Right lobe of liver (tissue), 4 donors: ENCODE measurements at regions not wholly inside any gene's neighbourhood (a gene's known extent, or its start where the extent isn't known, plus 50 kb on each side); places are given as distances from the start of the nearest gene placed in this dataset.

Experiments used
- POLR2A ChIP-seq: fragments of 450-650 bp; IDR thresholded peaks from one replicate; pipeline ENCODE4 v1.6.1; 2017; ENCODE audit warnings: antibody characterized with exemption, mild to moderate bottlenecking
- TF ChIP-seq, protein P1 (sequence below), 4 donors: fragments of 200-600 bp in 3 of 4; fragments of 450-650 bp in 1 of 4; IDR thresholded peaks; one replicate each; pipeline versions ENCODE4 v1.5.1 to v1.8.0; 2016 to 2022; ENCODE audit warnings: antibody characterized with exemption in 4 of 4, mild to moderate bottlenecking in 2 of 4
- donor health status: DM: no; HTN: no; CAD: no.
- donor health status: DM: no; HTN: no; CAD: no.
- donor health status: DM: no; HTN: yes; CAD: no.

DNA sequence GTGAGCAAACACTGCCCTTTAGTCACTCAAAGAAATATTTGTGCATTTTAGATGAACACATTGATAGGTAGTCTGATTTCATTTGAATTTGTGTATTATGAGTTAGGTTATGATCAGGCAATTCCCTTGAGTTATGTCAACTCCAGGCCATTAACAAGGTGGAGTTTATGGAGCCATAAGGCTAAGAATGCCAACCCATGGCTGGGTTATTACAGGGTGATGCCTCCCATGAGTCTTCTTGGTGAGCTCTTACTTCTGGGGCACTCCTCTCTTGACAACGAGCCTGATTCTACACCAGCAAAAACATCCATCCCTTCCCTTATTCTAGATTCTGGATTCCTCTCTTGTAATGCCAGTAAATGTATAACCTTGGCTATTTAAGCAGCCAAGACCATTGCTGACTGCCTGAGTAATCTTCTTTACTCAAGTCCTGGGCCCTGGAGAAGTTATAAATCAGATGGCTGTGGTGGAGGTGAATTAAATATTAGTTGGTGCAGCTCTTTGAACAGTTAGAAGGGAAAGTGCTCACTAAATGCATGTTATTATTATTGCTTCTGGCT, 645.7 kb upstream of the TENM4 start:
- TF ChIP-seq, protein P1, sequence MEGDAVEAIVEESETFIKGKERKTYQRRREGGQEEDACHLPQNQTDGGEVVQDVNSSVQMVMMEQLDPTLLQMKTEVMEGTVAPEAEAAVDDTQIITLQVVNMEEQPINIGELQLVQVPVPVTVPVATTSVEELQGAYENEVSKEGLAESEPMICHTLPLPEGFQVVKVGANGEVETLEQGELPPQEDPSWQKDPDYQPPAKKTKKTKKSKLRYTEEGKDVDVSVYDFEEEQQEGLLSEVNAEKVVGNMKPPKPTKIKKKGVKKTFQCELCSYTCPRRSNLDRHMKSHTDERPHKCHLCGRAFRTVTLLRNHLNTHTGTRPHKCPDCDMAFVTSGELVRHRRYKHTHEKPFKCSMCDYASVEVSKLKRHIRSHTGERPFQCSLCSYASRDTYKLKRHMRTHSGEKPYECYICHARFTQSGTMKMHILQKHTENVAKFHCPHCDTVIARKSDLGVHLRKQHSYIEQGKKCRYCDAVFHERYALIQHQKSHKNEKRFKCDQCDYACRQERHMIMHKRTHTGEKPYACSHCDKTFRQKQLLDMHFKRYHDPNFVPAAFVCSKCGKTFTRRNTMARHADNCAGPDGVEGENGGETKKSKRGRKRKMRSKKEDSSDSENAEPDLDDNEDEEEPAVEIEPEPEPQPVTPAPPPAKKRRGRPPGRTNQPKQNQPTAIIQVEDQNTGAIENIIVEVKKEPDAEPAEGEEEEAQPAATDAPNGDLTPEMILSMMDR (IDR thresholded peaks at IDR 0.05): no peak
- no peak for TF ChIP-seq POLR2A
